H9 (cell line): ENCODE measurements at regions not wholly inside any gene's neighbourhood (a gene's known extent, or its start where the extent isn't known, plus 50 kb on each side); places are given as distances from the start of the nearest gene placed in this dataset.

Source experiments
- DNase-seq: peaks from one replicate; pipeline ENCODE4 v3.0.0-alpha.2; 2017
- H2AFZ ChIP-seq: one replicate; pipeline ENCODE4 v1.6.1; 2013; ENCODE audit warnings: mild to moderate bottlenecking, low read length, control low read depth, moderate library complexity
- H2AK5ac ChIP-seq: 2 replicates; pipeline ENCODE4 v1.6.1; 2013; ENCODE audit warnings: low read length, control low read depth, mixed read lengths; ENCODE audit not compliant: insufficient read length
- H2BK120ac ChIP-seq: one replicate; pipeline ENCODE4 v1.6.1; 2013; ENCODE audit warnings: low read depth, mild to moderate bottlenecking, low read length, control low read depth, inconsistent platforms; ENCODE audit not compliant: poor library complexity, severe bottlenecking
- H2BK12ac ChIP-seq: 2 replicates; pipeline ENCODE4 v1.6.1; 2013; ENCODE audit warnings: low read length, control low read depth, mixed read lengths, low read depth; ENCODE audit not compliant: insufficient read length
- H2BK15ac ChIP-seq: 2 replicates; pipeline ENCODE4 v1.6.1; 2013; ENCODE audit warnings: low read depth, low read length, control low read depth
- H2BK20ac ChIP-seq: one replicate; pipeline ENCODE4 v1.6.1; 2013; ENCODE audit warnings: low read depth, mild to moderate bottlenecking, low read length, control low read depth, inconsistent platforms; ENCODE audit not compliant: poor library complexity, severe bottlenecking
- H2BK5ac ChIP-seq: 2 replicates; pipeline ENCODE4 v1.6.1; 2013; ENCODE audit warnings: low read length, control low read depth, mixed read lengths; ENCODE audit not compliant: insufficient read length
- H3K14ac ChIP-seq: 2 replicates; pipeline ENCODE4 v1.6.1; 2013; ENCODE audit warnings: low read length, control low read depth; ENCODE audit not compliant: insufficient read depth
- H3K18ac ChIP-seq: 2 replicates; pipeline ENCODE4 v1.6.1; 2013; ENCODE audit warnings: low read depth, mild to moderate bottlenecking, mixed read lengths, low read length, control low read depth; ENCODE audit not compliant: insufficient read length
- H3K23ac ChIP-seq: 2 replicates; pipeline ENCODE4 v1.6.1; 2013; ENCODE audit warnings: low read length, control low read depth, mixed read lengths, low read depth; ENCODE audit not compliant: insufficient read length
- H3K23me2 ChIP-seq: 2 replicates; pipeline ENCODE4 v1.6.1; 2013; ENCODE audit warnings: low read depth, mild to moderate bottlenecking, mixed read lengths, low read length, control low read depth; ENCODE audit not compliant: insufficient read length, poor library complexity, severe bottlenecking
- H3K27ac ChIP-seq: 2 replicates; pipeline ENCODE4 v1.5.1; 2013; ENCODE audit warnings: low read length, control low read depth, mixed read lengths, low read depth; ENCODE audit not compliant: insufficient read length
- H3K27me3 ChIP-seq: 2 replicates; pipeline ENCODE4 v1.6.1; 2013; ENCODE audit warnings: low read length, control low read depth, inconsistent platforms; ENCODE audit not compliant: insufficient read depth
- H3K4ac ChIP-seq: 2 replicates; pipeline ENCODE4 v1.6.1; 2013; ENCODE audit warnings: low read depth, mild to moderate bottlenecking, control low read depth, inconsistent platforms, low read length, moderate library complexity
- H3K4me1 ChIP-seq: 2 replicates; pipeline ENCODE4 v1.6.1; 2013; ENCODE audit warnings: low read length, control low read depth, inconsistent platforms; ENCODE audit not compliant: insufficient read depth
- H3K4me2 ChIP-seq: 2 replicates; pipeline ENCODE4 v1.6.1; 2013; ENCODE audit warnings: low read length, control low read depth, mixed read lengths; ENCODE audit not compliant: insufficient read length, insufficient read depth
- H3K56ac ChIP-seq: 2 replicates; pipeline ENCODE4 v1.6.1; 2013; ENCODE audit warnings: low read depth, mild to moderate bottlenecking, mixed read lengths, low read length, control low read depth; ENCODE audit not compliant: insufficient read length
- H3K79me1 ChIP-seq: 2 replicates; pipeline ENCODE4 v1.6.1; 2013; ENCODE audit warnings: low read depth, mild to moderate bottlenecking, moderate library complexity, low read length, control low read depth, inconsistent platforms; ENCODE audit not compliant: insufficient read depth, poor library complexity, severe bottlenecking
- H3K79me2 ChIP-seq: 2 replicates; pipeline ENCODE4 v1.6.1; 2013; ENCODE audit warnings: low read length, control low read depth, inconsistent platforms; ENCODE audit not compliant: insufficient read depth
- H3K9ac ChIP-seq: 2 replicates; pipeline ENCODE4 v1.6.1; 2013; ENCODE audit warnings: low read length, control low read depth, mixed read lengths; ENCODE audit not compliant: insufficient read length; ENCODE audit errors: extremely low read depth
- H3K9me3 ChIP-seq: one replicate; pipeline ENCODE4 v1.6.1; 2013; ENCODE audit warnings: low read depth, low read length, inconsistent platforms; ENCODE audit not compliant: control insufficient read depth
- H3T11ph ChIP-seq: one replicate; pipeline ENCODE4 v1.6.1; 2013; ENCODE audit warnings: mild to moderate bottlenecking, low read length, control low read depth, inconsistent platforms
- H4K20me1 ChIP-seq: one replicate; pipeline ENCODE4 v1.6.1; 2013; ENCODE audit not compliant: control insufficient read depth, insufficient read length, insufficient read depth
- H4K5ac ChIP-seq: 2 replicates; pipeline ENCODE4 v1.6.1; 2013; ENCODE audit warnings: low read depth, mild to moderate bottlenecking, mixed read lengths, low read length, control low read depth; ENCODE audit not compliant: insufficient read length
- H4K8ac ChIP-seq: replicated peaks from 2 replicates; pipeline ENCODE4 v1.6.1; 2013; ENCODE audit warnings: low read length, control low read depth, mixed read lengths, low read depth; ENCODE audit not compliant: insufficient read length
- H4K91ac ChIP-seq: 2 replicates; pipeline ENCODE4 v1.6.1; 2013; ENCODE audit warnings: low read depth, mild to moderate bottlenecking, moderate library complexity, mixed read lengths, low read length, control low read depth; ENCODE audit not compliant: insufficient read length
- H3K27ac Mint-ChIP-seq, 3 experiments: 2 replicates in 2 of 3; 3 replicates in 1 of 3; pipeline ENCODE4 v1.8.0; 2020 to 2021; ENCODE audit warnings: mixed read lengths in 3 of 3, mild to moderate bottlenecking in 1 of 3, moderate library complexity in 1 of 3
- H3K27me3 Mint-ChIP-seq: 2 replicates; pipeline ENCODE4 v1.8.0; 2021; ENCODE audit warnings: low read depth, mild to moderate bottlenecking, moderate library complexity, mixed read lengths
- H3K36me3 Mint-ChIP-seq, 3 experiments: 2 replicates in 2 of 3; 3 replicates in 1 of 3; pipeline ENCODE4 v1.8.0; 2020 to 2021; ENCODE audit warnings: low read depth in 3 of 3, mixed read lengths in 3 of 3; ENCODE audit not compliant: insufficient read depth in 1 of 3
- H3K4me1 Mint-ChIP-seq, 2 experiments: 2 replicates each; pipeline ENCODE4 v1.8.0; 2020; ENCODE audit warnings: mixed read lengths in 2 of 2
- H3K4me3 Mint-ChIP-seq, 2 experiments: 2 replicates in 1 of 2; 3 replicates in 1 of 2; pipeline ENCODE4 v1.8.0; 2020 to 2021; ENCODE audit warnings: mild to moderate bottlenecking in 2 of 2, mixed read lengths in 2 of 2, moderate library complexity in 1 of 2
- H3K9me3 Mint-ChIP-seq, 2 experiments: 2 replicates in 1 of 2; 3 replicates in 1 of 2; pipeline ENCODE4 v1.8.0; 2020; ENCODE audit warnings: mild to moderate bottlenecking in 2 of 2, mixed read lengths in 2 of 2, moderate library complexity in 1 of 2
- CTCF ChIP-seq: fragments of 200-600 bp; sonication (generic); conservative IDR thresholded peaks from 3 replicates; pipeline ENCODE4 v1.8.0; 2021; ENCODE audit warnings: antibody characterized with exemption, mild to moderate bottlenecking
- WGBS: extraction: QIAGEN DNeasy Blood & Tissue Kit; methylation state at CpG from one replicate; pipeline ENCODE4 v1.1.7; 2013; ENCODE audit warnings: missing lambda C conversion rate, low lambda C conversion rate, mixed read lengths; ENCODE audit not compliant: insufficient read length; ENCODE audit errors: extremely low coverage; 5-methylcytosine and 5-hydroxymethylcytosine counted together

- Histone ChIP-seq H4K5ac (no peak overlapping the region), H2BK20ac (no peak overlapping the region), H2AK5ac (no peak overlapping the region), H3K79me1 (no peaks in the 10 kb centered on the region), H3K79me2 (no peaks in the 10 kb centered on the region), H3K23me2 (no peaks in the 10 kb centered on the region), H2AFZ (no peak overlapping the region), H2BK15ac (no peak overlapping the region), H2BK12ac (no peak overlapping the region), H3T11ph (no peak overlapping the region), H3K18ac (no peak overlapping the region), H3K27ac (no peak overlapping the region), H3K14ac (no peak overlapping the region), H4K20me1 (no peaks in the 10 kb centered on the region), H3K9ac (no peak overlapping the region), H3K27me3 (no peaks in the 10 kb centered on the region), H3K4me2 (no peak overlapping the region), H3K9me3 (no peaks in the 10 kb centered on the region), H4K8ac (no peak overlapping the region), H3K23ac (no peak overlapping the region), H3K56ac (no peak overlapping the region), H2BK120ac (no peak overlapping the region), H2BK5ac (no peak overlapping the region), H4K91ac (no peak overlapping the region), H3K4me1 (no peaks in the 10 kb centered on the region; the same call in 1 of the 2 replicates), H3K4ac (no peak overlapping the region)
- H3K4me1 Mint-ChIP-seq: no peaks in the 10 kb centered on the region
- no peak for DNase-seq
- TF ChIP-seq CTCF: no peak
- no peaks in the 10 kb centered on the region for H3K27me3 Mint-ChIP-seq
- H3K9me3 Mint-ChIP-seq: no peaks in the 10 kb centered on the region
- no peak overlapping the region for H3K27ac Mint-ChIP-seq
- no CpG with 5 or more reads among the region's 1 CpG for WGBS
- H3K4me3 Mint-ChIP-seq: no peak overlapping the region
- no peaks in the 10 kb centered on the region for H3K36me3 Mint-ChIP-seq
Measured at GRCh38 chr4:66849596-66849995, 695.7 kb downstream of the CENPC start.
